Upper lobe of right lung (tissue), 1 donor: ENCODE measurements at regions not wholly inside any gene's neighbourhood (a gene's known extent, or its start where the extent isn't known, plus 50 kb on each side); places are given as distances from the start of the nearest gene placed in this dataset.
"Not testable (repeated sequence)": the region's sequence is repeated elsewhere in the genome, so short reads cannot be mapped to it uniquely, and the experiment has no call there.

Experiments used
- ATAC-seq: fragments of 200-7000 bp; cut with Tn5 transposase; one replicate; pipeline ENCODE4 v1.9.1; 2020; ENCODE audit warnings: mild to moderate bottlenecking, moderate library complexity
- DNase-seq: peaks from one replicate; pipeline ENCODE4 v3.0.0-alpha.2; 2020
- H3K27ac ChIP-seq: fragments of 200-600 bp; one replicate; pipeline ENCODE4 v1.8.0; 2022
- H3K27me3 ChIP-seq: fragments of 200-600 bp; one replicate; pipeline ENCODE4 v1.8.0; 2022; ENCODE audit warnings: mild to moderate bottlenecking
- H3K36me3 ChIP-seq: fragments of 200-600 bp; one replicate; pipeline ENCODE4 v1.8.0; 2022
- H3K4me1 ChIP-seq: fragments of 200-600 bp; one replicate; pipeline ENCODE4 v1.8.0; 2022
- H3K4me3 ChIP-seq: fragments of 200-600 bp; one replicate; pipeline ENCODE4 v1.8.0; 2022; ENCODE audit warnings: mild to moderate bottlenecking
- H3K9me3 ChIP-seq: fragments of 200-600 bp; one replicate; pipeline ENCODE4 v1.8.0; 2022
- intact Hi-C: fragments of 100-400 bp; cut with DNase I; formaldehyde crosslinking; loops from one replicate; pipeline ENCODE4 v1.11.0; 2022
- donor health status: DM: no; HTN: yes; CAD: no; lungs with severe emphysema.

- H3K9me3 ChIP-seq, ATAC-seq, H3K4me3 ChIP-seq, H3K27ac ChIP-seq, H3K4me1 ChIP-seq, intact Hi-C loops, H3K36me3 ChIP-seq, H3K27me3 ChIP-seq: not testable (repeated sequence)
- DNase-seq: peak; percentile 47
Measured at GRCh38 chr9:61330342-61331092, 140.7 kb downstream of the SPATA31A7 start.

DNA sequence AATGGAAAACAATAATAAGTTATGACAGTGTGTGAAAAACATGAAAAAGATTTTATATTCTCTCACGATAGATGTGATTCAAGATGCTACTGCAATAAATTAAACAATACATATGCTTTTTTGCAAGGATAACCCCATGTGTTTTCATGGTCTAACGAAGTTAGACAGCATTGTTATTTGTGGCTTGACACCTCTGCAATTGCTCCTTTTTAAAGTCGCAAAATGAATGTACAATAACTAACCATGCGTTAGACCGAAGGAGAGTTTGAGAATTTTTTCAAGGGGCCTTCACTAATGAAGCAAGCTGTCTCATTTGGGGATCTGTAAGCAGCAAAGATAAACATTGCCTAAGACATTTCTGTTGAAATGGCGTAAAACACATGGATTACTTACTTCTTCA, 167.1 kb downstream of the SPATA31A7 start:
- intact Hi-C loops, H3K27ac ChIP-seq, ATAC-seq, H3K4me1 ChIP-seq, H3K4me3 ChIP-seq, H3K9me3 ChIP-seq, H3K27me3 ChIP-seq, DNase-seq, H3K36me3 ChIP-seq: not testable (repeated sequence)

DNA sequence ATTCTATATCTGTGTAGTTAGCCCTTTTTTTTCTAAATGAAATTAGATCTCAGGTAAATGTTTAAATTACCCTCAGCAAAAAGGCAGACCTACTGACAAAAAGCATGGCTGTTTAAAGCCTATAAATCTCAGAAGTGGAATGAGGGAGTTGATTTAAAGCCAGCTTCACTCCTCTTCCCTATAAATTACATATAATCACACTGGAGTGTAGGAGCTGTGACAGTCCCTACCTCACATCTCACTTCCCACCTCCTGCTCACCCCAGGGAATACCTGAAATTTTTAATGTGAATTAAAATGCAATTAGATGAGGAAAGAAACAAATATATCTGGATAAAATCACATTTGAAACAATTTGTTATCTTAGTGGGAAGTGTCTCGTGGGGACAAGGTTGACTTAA, 184.6 kb downstream of the SPATA31A7 start:
- ATAC-seq, H3K36me3 ChIP-seq, DNase-seq, H3K4me1 ChIP-seq, H3K4me3 ChIP-seq, H3K27ac ChIP-seq, H3K9me3 ChIP-seq, H3K27me3 ChIP-seq, intact Hi-C loops: not testable (repeated sequence)

DNA sequence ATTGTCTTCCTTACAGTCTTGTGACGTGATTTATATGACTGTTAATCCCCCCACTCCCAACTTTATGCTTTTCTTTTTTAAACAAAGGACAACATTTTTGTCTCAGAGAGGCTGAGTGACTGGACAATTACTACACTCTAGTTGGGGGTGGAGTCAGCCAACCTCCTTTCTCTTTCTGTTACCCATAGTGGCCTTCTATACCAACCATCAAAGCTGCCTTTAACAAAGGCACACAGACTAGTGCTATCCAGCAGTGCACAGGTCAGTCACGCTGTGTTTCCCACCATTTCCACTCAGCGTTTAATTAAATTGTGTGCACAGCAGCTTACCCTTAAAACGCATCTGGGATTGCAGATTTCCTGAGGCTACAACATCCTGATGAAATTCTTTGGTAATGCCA, 186.3 kb downstream of the SPATA31A7 start:
- ATAC-seq, H3K27ac ChIP-seq, H3K4me1 ChIP-seq, intact Hi-C loops, H3K4me3 ChIP-seq, H3K27me3 ChIP-seq, H3K36me3 ChIP-seq, DNase-seq, H3K9me3 ChIP-seq: not testable (repeated sequence)

DNA sequence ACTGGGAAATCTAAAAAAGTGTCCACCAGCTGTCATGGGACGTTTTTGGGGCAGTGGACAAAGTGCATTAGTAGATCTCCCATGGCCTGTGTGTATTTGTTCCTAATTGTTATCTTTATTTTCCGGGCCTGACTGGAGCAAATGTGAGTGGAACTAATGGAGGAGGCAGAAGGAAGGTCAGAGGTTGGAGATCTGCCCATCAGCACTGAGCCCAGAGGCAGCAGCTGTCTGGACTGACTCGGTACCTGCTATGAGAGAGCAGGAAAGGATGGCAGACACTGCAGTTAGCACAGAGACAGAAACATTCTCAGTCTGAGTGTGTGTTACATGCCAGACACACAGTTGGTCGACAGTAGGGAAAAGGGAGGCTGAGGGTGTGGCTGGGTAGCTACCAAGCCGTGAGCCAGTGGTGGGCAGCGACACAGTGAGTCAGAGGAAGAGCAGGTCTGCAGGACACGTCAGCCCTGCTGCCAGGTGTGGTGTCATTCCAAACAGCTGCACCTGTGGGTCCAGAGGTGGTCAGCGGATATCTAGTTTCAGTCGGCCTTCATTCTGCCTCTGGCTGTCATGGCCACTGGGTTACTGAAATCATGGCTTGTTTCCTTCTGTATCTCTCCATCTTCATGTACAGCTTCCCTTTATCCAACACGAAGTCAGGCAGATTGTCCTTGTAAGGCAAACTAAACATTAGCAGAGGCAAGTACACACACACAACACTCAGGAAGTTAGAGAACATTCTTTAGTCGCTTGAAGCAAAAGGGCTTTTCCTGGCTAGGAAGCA, 196.4 kb downstream of the SPATA31A7 start:
- DNase-seq, intact Hi-C loops, H3K9me3 ChIP-seq, H3K27ac ChIP-seq, H3K27me3 ChIP-seq, H3K4me3 ChIP-seq, H3K36me3 ChIP-seq, H3K4me1 ChIP-seq: not testable (repeated sequence)
- peak; percentile 17 for ATAC-seq

DNA sequence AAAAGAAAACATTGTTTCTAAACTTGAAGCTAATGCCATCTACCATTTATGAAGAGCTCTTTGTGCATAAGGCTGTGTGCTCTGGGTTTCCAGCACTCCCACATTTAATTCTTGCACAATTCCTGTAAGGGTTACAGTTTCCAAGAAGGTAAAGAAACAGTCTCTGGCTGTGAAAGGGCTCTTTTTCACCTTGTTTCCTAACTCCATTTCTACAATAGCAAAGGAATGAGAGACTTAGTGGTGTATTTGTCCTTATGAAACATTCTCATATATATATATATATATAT, 196.9 kb downstream of the SPATA31A7 start:
- DNase-seq, H3K4me1 ChIP-seq, intact Hi-C loops, H3K9me3 ChIP-seq, H3K27me3 ChIP-seq, H3K4me3 ChIP-seq, H3K36me3 ChIP-seq, H3K27ac ChIP-seq: not testable (repeated sequence)
- peak; percentile 9 for ATAC-seq

- DNase-seq, ATAC-seq, H3K4me1 ChIP-seq, H3K36me3 ChIP-seq, H3K27me3 ChIP-seq, H3K9me3 ChIP-seq, H3K27ac ChIP-seq, H3K4me3 ChIP-seq, intact Hi-C loops: not testable (repeated sequence)
Measured at GRCh38 chr9:61402692-61403091, 212.9 kb downstream of the SPATA31A7 start.

DNA sequence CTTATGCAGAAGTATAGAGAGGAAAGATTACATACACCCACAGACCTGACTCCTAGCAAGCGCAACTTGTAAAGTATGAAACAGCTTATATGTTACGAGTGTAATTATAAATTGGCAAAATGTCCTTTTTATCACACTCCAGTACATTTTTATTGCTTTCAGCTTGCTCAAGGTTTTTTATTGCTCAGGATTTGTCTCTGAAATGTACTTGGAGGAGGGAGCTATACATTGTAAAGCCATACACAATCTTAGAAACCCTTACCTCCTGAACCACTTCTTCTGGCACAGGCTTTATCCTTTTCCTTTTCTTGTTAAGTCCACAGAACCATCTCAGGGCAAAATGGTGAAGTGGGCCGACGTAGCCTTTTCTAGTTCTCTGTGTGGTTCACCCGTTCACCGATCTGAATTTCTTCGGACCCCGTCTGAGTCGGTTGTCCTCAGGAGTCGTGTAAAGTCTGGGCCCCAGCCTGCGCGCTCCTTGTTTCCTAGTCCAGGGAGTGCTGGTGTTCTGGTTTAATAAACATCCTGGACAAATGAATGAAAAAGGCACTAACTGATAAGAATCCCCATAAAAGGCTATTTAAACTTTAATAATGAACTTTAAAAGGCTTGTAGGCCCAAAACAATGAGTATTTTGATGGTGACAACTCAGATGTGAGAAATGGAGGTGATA, 222.2 kb downstream of the SPATA31A7 start:
- H3K27me3 ChIP-seq, intact Hi-C loops, H3K36me3 ChIP-seq, H3K9me3 ChIP-seq, H3K4me3 ChIP-seq, DNase-seq, H3K27ac ChIP-seq, ATAC-seq, H3K4me1 ChIP-seq: not testable (repeated sequence)

DNA sequence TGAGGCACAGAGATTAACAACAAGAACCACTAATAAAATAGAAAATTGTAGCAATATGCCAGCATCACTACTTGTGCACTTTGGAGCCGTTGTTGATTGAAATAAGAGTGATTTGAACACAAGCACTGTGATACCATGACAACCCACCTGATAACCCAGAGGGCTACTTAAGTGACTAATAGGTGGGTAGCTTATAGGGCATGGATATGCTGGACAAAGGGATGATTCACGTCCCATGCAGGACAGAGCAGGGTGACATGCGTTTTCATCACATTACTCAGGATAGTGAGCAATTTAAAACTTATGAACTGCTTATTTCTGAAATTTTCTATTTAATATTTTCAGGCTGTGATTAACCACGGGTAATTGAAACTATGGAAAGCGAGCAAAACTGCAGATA, 222.9 kb downstream of the SPATA31A7 start:
- H3K4me3 ChIP-seq, H3K27ac ChIP-seq, intact Hi-C loops, H3K4me1 ChIP-seq, H3K27me3 ChIP-seq, ATAC-seq, DNase-seq, H3K9me3 ChIP-seq, H3K36me3 ChIP-seq: not testable (repeated sequence)

GRCh38 chr9:61418174-61418573, 228.3 kb downstream of the SPATA31A7 start:
- H3K27me3 ChIP-seq, DNase-seq, intact Hi-C loops, H3K9me3 ChIP-seq, ATAC-seq, H3K4me3 ChIP-seq, H3K36me3 ChIP-seq, H3K4me1 ChIP-seq, H3K27ac ChIP-seq: not testable (repeated sequence)

- DNase-seq, H3K27ac ChIP-seq, H3K4me1 ChIP-seq, H3K27me3 ChIP-seq, H3K9me3 ChIP-seq, ATAC-seq, H3K4me3 ChIP-seq, H3K36me3 ChIP-seq, intact Hi-C loops: not testable (repeated sequence)
Measured at GRCh38 chr9:61420267-61420958, 230.6 kb downstream of the SPATA31A7 start.

DNA sequence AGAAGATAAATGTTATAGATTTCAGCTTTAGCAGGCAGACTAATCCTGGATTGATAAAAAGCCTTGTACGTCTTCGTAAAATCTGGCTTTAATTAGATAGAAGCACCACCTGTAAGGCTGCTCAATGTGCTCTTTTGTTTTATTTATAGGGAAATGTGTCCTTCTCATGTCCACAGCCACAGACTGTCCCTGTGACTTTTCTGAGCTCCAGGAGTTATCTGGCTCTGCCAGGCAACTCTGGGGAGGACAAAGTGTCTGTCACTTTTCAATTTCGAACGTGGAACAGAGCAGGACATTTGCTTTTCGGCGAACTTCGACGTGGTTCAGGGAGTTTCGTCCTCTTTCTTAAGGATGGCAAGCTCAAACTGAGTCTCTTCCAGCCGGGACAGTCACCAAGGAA, 257.4 kb downstream of the SPATA31A7 start:
- ATAC-seq, intact Hi-C loops, H3K27me3 ChIP-seq: not testable (repeated sequence)

DNA sequence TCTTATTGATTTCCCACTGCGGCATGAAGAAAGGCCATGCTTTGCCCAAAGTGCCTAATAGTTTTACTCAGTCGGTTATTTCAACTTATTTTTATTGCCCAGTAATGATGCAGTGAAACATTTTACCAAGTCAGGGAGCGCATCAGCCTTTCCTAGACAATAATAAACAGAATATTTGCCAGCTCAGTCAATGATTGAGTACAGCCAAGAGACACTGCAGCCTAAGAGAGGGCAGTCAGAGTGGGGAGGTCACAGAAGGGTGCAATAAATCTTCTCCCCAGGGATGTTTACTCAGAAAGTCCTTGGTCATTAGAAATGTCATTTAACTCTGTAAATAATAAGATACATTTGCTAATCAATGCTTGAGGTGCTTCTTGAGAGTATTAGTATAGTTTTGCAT, 271.0 kb downstream of the SPATA31A7 start:
- H3K36me3 ChIP-seq, ATAC-seq, H3K4me1 ChIP-seq, DNase-seq, H3K27ac ChIP-seq, intact Hi-C loops, H3K27me3 ChIP-seq, H3K9me3 ChIP-seq, H3K4me3 ChIP-seq: not testable (repeated sequence)

More for the DNA sequence above, 257.4 kb downstream of the SPATA31A7 start:
- not testable (repeated sequence) for H3K36me3 ChIP-seq, DNase-seq, H3K27ac ChIP-seq, H3K4me1 ChIP-seq, H3K4me3 ChIP-seq, H3K9me3 ChIP-seq
